ENCODE measurements at regions not wholly inside any gene's neighbourhood (a gene's known extent, or its start where the extent isn't known, plus 50 kb on each side); places are given as distances from the start of the nearest gene placed in this dataset.

GRCh38 chr10:58971796-58972491 lies 204.5 kb upstream of the PHYHIPL start:
- DNase-seq, result no peak

GRCh38 chr10:58972576-58973234 lies 203.7 kb upstream of the PHYHIPL start:
- DNase-seq, result no peak

- no peak for DNase-seq
Observed at GRCh38 chr10:58973235-58973595, 203.2 kb upstream of the PHYHIPL start.

GRCh38 chr10:58976254-58976653 lies 200.2 kb upstream of the PHYHIPL start:
- DNase-seq, result no peak

- DNase-seq, result no peak
Observed at GRCh38 chr10:58979711-58980110, 196.7 kb upstream of the PHYHIPL start.

GRCh38 chr10:58980826-58981415 lies 195.5 kb upstream of the PHYHIPL start:
- no peak for DNase-seq

- DNase-seq, result no peak
Observed at GRCh38 chr10:58981846-58982245, 194.6 kb upstream of the PHYHIPL start.

GRCh38 chr10:58982470-58983239 lies 193.8 kb upstream of the PHYHIPL start:
- DNase-seq, result no peak

- DNase-seq, result no peak
Observed at GRCh38 chr10:58985216-58985615, 191.2 kb upstream of the PHYHIPL start.

GRCh38 chr10:58989486-58990039 lies 186.9 kb upstream of the PHYHIPL start:
- DNase-seq, result no peak

- DNase-seq, result no peak
Observed at GRCh38 chr10:58990693-58991092, 185.8 kb upstream of the PHYHIPL start.

- DNase-seq, result no peak
Observed at GRCh38 chr10:58991856-58992255, 184.6 kb upstream of the PHYHIPL start.

- DNase-seq, result no peak
Observed at GRCh38 chr10:58992830-58993460, 183.5 kb upstream of the PHYHIPL start.

- DNase-seq, result no peak
Observed at GRCh38 chr10:58993480-58994221, 182.8 kb upstream of the PHYHIPL start.

- no peak for DNase-seq
Observed at GRCh38 chr10:58994226-58995057, 182.0 kb upstream of the PHYHIPL start.

- DNase-seq, result no peak
Observed at GRCh38 chr10:58995058-58995596, 181.3 kb upstream of the PHYHIPL start.

- DNase-seq, result no peak
Observed at GRCh38 chr10:58996063-58996462, 180.4 kb upstream of the PHYHIPL start.

GRCh38 chr10:58996866-58997265 lies 179.6 kb upstream of the PHYHIPL start:
- no peak for DNase-seq

- DNase-seq, result no peak
Observed at GRCh38 chr10:58998924-58999713, 177.3 kb upstream of the PHYHIPL start.
